NCI-H1694 treated with DMSO at 0.1 percent for 48 hours (cell line): ENCODE measurements at regions not wholly inside any gene's neighbourhood (a gene's known extent, or its start where the extent isn't known, plus 50 kb on each side); places are given as distances from the start of the nearest gene placed in this dataset.
A peak's percentile ranks its signal among the peaks of the same experiment; 100 is the strongest.
"Not testable (repeated sequence)": the region's sequence is repeated elsewhere in the genome, so short reads cannot be mapped to it uniquely, and the experiment has no call there.

ENCODE experiments used
- DNase-seq: peaks from one replicate; lab custom pipeline; 2025; lab: John Stamatoyannopoulos, UW

DNA sequence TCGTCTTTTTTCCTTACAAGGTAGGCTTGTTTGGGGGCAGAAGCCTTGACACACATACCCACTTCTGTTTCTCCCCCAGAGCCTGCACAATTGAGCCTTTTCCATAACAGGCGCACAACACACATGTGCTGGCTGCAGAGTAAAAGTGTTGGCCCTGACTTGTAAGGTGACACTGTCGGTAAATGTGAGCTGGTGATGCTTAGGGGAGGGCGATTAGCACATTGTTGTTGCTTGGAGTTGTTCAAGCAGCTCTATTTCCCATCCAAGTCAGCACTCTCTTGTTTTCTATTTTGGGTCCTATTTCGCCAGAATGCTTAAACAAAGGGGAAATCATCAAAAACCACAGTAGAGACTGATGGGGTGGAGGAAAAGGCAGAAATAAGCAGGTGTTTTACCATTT is 51.9 kb upstream of the PTPRJ start:
- DNase-seq: no peak

DNA sequence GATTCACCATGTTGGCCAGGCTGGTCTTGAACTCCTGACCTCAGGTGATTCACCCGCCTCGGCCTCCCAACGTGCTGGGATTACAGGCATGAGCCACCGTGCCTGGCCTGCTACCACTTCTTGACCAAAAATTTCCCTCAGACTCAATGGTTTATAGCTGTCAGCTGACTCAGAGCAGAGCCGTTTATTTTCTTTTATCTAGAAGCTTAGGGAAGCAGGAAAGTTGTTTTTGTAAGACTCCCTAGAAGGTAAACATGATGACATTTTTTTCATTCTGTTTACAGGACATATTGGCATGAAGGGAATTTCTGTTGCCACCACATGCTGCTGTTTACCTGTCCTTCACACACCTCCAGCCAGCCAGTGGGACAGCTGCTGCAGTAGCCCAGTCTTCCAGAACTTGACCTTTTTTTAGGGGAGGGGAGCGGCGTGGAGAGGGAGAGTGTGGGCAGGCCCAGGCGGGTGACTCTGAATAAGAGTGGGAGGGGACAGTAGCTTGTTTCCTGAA is 56.1 kb upstream of the PTPRJ start:
- no peak for DNase-seq

DNA sequence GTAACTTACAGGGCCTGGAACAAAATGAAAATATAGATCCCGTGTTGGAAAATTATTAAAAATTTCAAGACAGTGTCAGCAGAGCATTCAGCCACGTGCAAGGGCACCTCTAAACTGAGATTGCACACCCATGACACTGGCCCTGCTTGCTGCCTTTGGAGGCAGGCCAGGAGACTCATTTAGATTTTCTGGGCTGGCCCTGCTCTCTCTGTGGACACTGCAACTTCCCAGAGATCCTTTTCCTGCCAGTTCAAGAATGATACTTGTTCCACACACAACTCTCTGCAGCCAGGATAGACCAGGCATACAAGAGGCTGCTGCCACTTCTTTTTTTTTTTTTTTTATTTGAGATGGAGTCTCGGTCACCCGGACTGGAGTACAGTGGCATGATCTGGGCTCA is 56.7 kb upstream of the PTPRJ start:
- no peak for DNase-seq

DNA sequence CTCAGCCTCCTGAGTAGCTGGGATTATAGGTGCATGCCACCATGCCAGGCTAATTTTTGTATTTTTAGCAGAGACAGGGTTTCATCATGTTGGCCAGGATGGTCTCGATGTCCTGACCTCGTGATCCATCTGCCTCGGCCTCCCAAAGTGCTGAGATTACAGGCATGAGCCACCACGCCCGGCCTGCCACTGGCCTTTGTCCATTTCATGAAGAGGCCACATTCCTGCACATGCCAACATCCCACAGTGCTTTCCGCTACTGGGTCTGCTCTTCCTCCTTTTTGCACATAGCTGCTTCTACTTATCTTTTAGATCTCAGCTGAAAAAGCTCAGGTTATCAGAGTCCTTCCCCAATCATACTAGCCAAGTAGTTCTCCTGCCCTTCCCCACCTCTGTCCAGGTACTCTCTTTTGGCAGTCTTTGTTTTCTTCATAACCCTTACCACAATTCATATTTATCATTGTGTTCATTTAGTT is 59.2 kb upstream of the PTPRJ start:
- not testable (repeated sequence) for DNase-seq

DNA sequence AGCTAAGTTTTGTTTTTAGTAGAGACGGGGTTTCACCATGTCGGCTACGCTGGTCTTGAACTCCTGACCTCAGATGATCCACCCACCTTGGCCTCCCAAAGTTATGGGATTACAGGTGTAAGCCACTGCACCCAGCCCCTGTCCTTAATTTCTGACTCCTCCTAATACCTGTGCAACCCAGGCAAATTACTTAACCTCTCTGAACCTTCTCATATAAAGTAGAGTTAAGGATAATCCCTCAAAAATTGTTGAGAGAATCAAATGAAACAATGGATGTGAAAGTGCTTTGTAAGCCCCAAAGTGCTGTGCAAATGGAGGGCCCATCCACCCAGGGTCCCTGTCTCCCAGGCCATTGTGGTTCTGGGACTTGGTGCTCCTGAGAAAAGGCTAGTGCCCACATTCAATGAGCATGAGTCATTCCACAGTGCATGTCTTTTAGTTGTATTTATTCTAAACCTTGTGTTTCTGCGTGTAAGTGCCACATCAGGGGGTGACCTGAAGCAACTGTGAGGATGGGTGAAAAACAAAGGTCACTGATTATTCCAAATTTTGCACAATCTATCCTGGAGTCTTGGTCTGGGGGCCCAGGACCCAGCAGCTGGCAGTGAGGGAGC is 61.4 kb upstream of the PTPRJ start:
- no peak for DNase-seq

DNA sequence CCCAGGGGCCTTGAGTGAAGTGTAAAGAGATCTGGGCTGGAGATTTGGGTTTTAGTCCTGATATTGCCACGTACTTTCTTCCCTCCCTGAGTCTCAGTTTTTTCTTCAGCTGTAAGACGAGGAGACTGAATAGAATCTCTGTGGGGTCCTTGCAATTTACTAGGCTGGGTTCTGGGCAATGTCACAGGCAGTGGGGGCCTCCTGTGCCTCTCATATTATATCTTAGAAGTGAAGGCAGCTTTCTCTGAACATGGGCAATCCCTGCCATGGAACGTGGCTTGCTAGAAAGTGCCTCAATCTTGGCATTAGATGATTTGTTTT is 62.0 kb upstream of the PTPRJ start:
- no peak for DNase-seq

DNA sequence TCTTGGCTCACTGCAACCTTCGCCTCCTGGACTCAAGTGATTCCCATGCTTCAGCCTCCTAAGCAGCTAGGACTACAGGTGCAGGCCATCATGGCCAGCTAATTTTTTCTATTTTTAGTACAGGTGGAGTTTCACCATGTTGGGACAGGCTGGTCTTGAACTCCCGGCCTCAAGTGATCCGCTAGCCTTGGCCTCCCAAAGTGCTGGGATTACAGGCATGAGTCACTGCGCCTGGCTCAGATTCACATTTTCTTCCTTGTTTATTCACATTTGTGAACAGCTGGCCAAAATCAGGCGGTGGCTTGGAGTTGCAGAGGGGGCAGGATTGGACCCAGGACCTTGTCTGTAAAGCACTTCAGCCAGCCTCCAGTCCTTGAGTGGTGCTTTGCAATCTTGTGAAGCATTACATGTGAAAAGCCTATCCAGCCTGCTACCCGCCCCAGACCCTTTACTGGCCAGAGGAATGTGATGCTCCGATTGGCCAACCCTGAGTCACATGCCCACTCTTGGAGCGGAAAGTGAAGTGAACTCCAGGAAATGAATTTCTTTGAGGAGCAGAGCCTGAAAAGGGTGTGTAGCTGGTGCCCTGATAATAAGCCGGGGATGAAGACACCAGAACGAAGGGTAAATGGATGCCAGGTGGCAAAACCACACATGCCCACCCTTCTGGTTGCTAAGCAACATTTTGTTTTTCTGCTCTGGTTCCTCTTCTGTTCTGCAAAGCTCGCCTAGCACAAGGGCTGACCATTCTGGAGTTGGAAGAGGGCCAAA is 62.6 kb upstream of the PTPRJ start:
- peak; percentile 75 for DNase-seq

DNA sequence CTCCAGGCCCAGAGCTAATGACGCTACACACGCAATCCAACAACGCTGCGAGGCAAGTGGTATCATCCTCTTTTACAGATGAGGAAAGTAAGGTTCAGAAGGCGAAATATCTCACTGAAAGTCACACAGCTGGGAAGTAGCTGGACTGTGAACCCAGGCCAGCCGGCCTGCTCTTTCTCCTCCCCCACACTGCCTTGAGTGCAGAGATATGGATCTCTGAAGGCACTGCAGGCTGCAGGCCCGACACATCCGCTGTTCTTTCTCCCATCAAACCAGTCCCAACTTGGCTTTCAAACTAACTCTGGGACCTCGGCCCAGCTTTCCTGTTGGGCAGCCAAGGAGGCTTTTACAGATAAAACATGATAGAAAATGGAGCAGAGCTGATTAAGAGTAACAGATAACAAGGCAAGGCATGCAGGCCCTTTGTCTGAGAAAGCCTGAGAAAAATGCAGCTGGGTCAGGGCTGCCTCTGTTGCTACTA is 64.0 kb upstream of the PTPRJ start:
- no peak for DNase-seq

DNA sequence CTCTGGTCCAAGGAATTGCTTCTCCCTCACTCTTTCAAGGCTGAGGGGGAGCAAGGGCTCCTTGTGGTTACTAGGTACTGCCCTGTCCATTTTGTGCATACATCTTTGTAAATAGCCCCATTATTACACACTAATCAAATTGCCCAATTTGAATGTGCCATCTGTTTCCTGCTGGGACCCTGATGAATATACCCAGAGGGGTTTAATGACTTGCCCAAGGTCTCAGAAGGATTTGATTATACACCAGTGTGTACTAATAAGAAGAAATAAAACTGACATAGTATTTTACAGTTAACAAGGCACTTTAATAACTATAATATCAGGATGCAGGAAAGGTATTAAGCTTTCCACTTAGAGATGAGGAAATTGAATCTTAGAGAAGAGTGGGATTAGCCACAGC is 64.6 kb upstream of the PTPRJ start:
- no peak for DNase-seq

DNA sequence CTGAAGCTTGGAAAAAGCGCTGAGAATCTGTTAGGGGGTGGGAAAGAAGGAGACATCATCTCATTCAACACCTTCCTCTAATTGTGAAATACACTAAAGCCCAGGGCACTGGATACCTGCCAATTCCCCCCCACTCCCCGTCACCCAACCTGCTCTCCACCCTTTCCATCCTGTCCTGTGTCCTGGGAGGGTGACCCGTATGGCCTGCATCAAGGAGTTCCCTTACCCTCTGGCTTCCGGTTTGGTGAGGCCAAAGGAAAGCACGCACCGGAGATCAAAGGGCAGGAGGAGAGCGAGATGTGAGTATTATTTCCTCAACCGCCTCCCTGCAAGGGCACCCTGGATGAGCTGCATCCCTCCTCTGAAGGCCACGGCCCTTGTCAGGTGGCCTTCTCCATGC is 65.0 kb upstream of the PTPRJ start:
- no peak for DNase-seq

DNA sequence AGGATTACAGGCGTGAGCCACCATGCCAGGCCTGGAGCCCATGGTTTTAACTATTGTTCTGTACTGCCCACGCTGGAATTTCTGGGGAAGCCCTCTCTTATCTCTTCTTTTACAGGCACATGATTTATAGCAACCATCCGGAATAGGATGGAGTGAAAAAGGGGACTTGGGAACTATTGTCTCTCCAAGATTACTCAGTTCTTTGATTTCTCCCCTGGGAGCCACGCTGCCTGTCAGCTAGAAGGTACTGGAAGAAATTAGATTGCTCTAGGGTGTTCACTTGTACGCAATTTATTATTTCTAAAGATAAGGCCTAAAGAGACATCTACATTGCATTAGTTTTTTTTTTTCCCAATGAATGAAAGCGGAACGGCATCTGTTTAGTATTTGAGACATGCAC is 65.6 kb upstream of the PTPRJ start:
- DNase-seq: no peak

DNA sequence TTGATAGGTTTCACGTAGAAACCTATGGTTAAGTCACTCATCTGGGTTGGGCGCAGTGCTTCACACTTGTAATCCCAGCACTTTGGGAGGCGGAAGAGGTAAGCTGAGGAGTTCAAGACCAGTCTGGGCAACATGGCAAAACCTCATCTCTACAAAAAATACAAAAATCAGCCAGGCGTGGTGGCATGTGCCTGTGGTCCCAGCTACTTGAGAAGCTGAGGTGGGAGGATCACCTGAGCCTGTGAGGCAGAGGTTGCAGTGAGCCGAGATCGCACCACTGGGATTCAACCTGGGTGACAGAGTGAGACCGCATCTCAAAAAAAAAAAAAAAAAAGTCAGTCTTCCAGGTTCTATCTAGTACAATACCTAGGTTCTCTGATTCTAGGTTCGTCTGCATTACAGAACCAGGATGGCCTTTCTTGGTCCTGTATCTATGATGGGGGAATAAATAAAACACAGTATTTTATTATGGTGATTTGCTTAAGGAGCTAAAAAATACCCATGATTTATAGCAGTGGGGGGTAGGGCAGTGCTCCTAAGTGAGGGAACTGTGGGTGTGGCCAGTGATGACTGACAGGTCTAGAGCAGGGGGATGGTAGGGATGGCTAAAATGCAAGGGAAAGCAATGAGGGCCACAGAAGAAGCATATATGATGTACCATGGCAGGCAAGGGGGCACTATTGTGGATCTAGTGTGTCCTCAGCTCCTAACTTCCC is 65.5 kb upstream of the NUP160 start:
- DNase-seq: no peak

DNA sequence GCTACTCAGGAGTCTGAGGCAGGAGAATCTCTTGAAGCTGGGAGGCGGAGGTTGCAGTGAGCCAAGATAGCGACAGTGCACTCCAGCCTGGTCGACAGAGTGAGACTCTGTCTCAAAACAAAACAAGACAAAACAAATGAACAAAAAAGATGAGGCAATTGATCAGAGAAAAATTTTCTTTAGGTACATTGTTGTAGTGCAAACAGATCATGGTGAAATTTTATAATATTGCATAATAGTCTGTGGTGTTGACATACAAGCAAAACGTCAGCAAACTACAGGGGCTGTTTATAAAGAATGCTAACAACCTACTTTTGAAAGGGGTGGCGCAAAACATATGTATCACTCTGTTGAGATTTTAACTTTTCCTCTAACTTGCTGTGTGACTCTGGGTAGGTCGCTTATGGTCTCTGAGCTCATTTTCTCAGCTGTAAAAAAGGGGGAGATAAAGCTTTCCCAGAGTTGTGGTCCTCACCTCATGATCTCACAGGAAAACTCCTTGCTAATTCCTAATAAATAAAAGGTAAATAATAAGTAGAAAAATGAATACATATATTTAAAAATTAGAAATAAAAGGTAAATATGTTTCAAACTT is 64.8 kb upstream of the NUP160 start:
- no peak for DNase-seq

DNA sequence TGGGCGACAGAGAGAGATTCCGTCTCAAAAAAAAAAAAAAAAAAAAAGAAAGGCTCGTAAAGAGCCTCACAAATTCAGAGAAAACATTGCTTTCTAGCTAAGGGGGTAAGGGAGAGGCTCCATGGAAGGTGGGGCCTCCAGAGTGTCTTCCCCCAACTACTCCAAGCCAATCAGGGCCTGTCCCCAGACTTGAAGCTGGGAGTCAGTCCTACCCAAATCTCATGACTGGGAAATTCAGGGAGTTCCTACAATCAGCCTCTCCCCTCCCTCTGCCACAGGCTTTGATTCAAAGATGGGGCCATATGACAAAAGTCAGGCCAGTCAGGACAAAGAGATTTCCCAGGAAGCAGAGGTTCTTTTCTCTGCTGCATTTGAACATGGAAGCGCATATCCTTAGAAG is 63.0 kb upstream of the NUP160 start:
- no peak for DNase-seq

DNA sequence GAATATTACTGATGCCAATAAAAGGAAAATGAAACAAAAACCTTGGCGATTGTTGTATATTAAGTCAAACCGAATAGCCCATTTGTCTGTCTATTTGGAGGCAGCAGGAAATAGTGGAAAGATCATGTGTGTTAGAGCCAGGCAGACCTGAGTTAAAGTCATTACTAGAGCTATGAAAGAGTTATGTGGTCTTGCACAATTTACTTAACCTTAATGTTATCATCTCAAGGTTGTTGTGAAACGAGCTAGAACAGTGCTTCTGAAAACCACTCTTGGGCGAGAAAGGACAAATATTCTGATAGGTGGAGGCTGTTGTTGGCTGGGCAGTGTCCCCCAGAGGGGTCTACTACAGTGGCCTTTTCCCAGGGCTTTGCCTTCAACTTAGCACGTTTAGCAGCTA is 60.0 kb upstream of the NUP160 start:
- DNase-seq: no peak

DNA sequence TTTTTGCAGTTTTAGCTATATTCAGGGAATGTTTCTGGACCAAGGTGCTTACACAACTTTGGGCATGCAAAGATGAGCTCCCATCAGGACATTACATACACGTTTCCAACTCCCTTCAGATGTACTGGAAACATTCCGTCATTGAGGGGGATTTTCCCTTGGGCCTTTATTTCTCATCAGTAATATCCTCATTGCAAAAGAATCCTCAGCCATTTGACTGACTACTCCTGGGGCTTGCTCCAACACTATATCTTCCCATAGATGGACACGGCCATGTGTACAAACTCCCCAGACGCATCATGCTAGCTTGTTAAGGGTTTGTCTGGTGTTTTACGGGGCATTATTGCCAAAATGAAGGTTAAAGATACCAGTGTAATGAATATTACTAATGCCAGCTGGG is 59.3 kb upstream of the NUP160 start:
- DNase-seq: no peak

DNA sequence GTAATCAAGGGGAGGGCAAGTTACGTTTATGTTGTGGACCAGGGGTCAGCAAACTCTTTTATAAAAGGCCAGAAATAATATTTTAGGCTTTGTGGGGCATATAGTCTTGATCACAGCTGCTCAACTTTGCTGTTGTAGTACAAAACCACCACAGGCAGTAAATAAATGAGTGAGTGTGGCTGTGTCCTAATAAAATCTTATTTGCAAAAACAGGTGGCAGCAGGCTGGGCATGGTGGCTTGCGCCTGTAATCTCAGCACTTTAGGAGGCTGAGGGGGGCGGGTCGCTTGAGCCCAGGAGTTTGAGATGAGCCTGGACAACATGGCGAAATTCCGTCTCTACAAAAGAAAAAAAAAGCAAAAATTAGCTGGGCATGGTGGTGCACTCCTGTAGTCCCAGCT is 57.9 kb upstream of the NUP160 start:
- DNase-seq: no peak

DNA sequence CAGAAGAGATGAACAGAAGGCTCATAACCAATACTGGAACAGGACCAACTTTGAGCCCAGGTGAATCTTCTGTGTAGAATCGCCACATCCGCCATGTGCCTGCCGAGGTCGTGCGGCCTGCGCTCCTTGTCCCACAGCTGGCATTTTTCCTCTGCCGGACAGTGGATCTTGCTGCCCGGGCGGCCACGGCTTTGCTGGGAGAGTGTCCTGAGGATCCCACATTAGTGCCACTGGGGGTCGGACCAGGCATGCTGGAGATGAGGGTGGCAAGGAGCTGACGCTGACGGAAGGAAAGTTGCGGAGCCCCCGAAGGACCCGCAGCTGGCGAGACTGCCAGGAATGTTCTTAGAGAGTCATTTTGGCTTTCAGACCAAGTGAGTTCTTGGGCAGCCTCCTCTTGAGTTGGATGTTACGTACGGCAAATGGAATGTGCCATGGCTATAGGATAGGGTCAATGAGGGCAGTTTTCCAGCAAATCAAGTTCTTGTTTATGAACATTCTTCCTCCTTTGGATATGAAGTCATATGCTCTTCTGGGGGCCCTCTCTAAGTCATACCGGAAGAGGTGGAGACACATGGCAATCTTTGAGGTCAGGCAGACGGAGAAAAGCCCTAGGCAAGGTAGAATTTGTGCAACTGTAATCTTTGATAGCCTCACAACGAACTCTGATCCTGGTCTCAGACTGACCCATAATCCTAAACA is 57.4 kb upstream of the NUP160 start:
- DNase-seq: no peak

DNA sequence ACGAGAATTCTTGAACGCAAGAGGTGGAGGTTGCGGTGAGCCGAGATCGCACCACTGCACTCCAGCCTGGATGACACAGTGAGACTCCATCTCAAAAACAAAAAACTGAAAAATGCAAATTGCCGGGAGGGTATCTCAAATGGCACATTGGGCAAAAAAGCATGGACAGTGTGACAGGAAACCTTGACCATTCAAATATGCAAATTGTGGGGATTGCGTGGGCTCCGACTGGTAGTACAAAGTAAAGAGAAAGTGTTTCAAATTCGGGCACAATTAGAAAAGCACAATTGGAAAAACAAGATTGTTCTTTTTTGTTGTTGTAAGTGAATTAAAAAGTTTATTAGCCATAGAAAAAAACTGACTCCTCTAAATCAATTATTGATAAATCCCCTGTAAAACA is 56.7 kb upstream of the NUP160 start:
- DNase-seq: no peak

DNA sequence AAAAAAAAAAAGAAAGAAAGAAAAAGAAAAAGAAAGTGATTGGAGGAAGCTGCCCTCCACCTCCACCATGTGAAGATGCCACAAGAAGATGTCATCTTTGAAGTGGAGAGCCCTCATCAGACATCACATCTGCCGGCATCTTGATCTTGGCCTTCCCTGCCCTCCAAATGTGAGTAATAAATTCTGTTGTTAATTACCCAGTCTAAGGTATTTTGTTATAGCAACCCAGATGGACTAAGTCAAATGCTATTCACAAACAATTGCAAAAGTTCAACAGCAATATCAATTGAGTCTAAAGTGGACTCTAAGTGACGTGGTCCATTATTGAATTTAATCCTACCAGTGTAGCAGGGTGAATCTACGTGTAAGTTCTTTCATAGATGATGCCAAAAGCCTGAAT is 55.9 kb upstream of the NUP160 start:
- no peak for DNase-seq

DNA sequence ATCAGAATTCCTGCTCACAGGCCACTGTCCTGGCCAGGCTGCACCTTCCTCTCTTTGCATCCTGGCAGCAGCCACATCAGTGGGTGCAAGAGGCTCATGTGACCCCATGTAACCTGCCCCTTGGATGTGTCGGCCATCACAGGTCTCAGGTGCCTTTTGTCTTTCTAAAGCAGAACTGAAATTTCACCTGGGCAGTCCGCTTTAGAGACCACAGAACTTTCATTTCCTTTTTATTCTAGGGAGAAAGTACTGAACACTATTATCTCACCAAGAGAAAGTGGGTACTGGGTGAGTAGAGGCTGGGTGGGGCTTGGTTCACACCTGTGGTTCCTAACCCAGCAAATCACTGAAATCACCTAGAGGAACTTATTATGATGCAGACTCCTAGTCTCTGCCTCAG is 51.7 kb upstream of the NUP160 start:
- no peak for DNase-seq
